GM18858 (cell line): ENCODE measurements at regions not wholly inside any gene's neighbourhood (a gene's known extent, or its start where the extent isn't known, plus 50 kb on each side); places are given as distances from the start of the nearest gene placed in this dataset.
"Not testable (repeated sequence)": the region's sequence is repeated elsewhere in the genome, so short reads cannot be mapped to it uniquely, and the experiment has no call there.

Experiments
- ATAC-seq: cut with Tn5 transposase; IDR thresholded peaks from one replicate; pipeline ENCODE4 v1.9.1; 2021; ENCODE audit not compliant: unreplicated experiment

DNA sequence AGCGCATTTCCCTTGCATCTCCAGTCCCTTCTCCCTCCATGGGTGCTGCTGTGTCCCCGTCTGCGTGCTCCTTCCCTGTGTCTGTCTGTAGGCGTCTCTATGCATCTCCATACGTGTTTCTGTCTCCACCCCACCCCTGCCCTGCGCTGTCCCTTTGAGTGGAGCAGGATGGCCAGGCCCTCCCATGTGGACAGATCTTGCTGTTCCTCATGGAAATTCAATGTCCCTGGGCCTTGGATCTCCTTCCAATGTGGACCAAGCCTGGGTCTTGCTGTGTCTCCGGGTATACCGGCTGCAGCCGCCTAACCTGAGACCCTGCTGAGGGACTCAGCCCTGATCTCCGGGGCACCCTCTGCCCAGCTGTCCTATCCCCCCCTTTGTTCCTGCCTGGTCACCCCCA is 172.7 kb downstream of the BMP7 start:
- no peak for ATAC-seq

DNA sequence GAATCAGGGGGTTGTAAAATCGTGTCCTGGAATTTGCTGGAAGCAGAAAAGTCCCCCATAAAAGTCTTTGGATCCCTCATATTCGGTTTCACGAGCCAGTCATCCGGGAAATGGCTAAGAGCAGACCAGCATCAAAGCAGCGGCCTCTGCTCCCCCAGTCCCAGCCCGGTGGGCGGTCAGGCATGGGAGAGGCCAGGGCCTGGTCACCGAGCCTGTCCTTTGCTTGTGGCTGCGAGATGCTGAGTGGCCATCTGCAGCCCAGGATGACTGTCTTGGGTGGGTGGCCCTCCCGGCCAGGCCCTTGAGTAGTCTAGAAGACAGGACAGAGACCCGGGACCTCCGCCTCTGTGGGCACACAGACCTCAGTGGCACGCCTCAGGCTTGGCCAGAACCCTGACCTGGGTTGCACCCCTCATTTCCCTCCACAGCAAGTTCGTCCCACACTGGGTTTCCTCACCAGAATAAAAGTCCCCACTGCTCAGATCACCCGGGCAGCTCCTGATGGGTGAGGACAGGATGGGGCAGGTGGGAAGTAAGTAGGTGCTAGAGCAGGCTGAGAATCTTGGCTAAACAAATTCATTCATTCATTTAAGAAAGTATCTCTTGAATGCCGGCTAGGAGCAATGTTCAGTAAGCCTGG is 172.1 kb downstream of the BMP7 start:
- no peak for ATAC-seq

DNA sequence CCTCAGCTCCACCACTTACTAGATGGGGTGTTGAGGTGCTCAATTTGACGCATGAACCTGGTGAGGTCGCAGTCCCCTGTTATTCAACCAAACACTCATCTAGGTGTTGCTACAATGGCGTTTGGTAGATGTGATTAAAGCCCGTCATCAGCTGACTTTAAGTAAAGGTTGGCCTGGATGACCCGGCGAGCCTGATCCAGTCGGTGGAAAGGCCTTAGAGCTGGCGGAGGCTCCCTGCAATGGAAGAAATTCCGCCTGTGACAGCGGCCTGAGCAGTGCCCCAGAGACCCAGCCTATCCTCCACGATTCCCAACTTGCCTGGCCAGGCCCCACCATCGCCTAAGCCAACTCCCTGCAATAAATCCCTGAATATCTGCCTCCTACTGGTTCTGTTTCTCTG is 171.4 kb downstream of the BMP7 start:
- no peak for ATAC-seq

DNA sequence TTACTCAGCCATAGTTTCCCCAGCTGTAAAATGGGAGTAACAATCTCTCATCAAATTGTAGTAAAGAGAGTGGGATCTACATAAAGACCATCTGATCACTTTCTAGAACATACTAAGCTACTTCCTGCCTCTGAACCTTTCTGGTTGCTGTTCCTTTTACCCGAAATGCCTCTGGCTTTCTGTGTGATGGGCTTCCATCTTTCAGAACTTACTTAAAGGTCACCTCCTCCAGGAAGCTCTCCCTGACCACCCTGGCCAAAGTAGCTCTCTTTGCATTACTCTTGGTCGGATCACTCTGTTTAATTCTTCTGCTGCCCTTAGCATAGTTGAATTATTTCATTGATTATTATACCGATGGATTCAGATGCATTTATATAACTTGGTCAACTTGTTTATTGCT is 171.0 kb downstream of the BMP7 start:
- no peak for ATAC-seq

DNA sequence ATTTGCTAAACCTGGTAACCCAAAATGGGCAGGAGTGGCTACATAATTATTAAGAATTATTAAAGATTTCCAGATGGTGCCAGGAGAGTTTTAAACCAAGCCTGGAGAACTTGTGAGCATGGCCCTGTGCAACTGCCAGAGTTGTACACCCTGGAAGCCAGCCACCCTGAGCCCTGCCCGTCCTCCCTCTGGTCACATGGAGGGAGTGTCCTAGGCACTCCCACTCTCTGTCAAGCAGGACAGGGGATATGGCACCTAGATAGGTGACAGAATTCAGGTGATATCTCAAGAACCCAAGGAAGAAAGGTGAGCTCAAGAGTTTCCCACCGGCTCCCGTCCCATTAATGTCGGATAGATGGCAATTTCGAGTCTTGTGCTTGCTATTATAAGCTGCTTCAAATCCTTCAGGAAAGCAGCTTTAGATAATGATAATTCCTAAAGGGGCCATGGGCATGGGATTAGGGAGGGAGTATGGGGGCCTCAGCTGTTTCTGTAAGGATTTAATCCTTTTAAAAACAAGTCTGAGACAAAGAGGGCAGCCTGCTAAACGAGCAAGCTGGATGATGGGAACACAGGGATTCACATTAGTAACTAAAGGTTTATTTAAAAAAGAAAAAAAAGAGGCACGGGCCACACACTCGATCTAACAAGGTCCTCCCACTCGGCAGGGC is 169.1 kb downstream of the BMP7 start:
- no peak for ATAC-seq

DNA sequence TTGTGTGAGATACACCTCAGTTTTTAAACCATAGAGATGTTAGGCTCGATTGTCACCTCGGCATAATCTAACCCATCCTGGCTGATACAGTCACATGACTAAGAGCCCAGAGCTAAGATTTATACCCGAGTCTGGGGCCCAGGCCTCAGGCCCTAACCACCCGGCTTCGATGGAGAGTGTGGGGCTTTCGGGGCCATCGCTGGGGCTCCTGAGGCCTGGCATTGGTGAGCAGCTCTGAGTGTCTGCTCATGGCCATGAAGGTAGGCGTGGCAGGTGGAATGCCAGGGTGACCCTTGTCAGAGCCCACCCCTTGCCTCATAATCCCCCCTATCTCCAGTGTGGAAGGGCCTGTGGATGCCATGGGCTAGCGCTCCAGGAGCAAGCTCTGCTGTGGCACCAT is 164.3 kb downstream of the BMP7 start:
- ATAC-seq, result no peak

DNA sequence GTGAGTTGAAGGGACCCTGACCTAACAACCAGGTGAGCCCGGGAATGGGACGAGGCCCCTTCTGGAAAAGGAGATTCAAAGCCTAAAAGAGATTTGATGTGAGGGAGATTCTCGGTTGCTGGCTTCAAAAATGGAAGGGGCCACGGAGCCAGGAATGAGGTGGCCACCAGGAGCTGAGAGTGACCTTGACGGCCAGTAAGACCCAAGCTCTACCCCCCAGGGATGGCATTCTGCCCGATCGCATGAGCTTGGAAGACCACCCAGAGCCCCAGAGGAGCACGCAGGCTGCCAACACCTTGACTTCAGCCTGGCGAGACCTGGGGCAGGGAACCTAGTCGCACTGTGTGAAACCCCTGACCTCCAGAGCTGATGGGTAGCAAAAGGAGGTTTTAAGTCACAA is 163.9 kb downstream of the BMP7 start:
- ATAC-seq, result no peak

DNA sequence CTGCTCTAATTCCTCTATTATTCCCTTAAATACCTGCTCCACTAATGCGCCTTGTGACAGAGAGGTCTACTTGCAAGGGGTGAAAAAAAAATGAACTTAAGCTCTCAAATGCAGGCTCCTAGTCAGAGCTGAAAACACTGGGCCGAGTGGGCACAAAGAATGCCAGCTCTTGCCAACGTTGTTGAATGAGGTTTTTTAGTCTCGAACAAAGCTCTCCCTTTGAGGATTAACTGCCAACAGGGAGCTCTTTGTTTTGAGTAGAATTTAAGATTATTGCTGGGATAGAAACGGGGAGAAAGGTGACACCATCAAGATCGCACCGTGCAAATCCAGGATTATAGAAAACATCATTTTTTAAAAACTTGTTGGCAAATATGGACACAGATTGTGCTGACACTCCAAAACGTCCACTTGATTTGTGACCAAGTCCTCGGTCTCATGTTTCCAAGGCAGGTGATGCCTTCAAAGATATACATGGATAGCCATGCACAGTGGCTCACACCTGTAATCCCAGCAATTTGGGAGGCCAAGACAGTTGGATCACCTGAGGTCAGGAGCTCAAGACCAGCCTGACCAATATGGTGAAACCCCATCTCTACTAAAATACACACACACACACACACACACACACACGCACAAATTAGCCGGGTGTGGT is 163.2 kb downstream of the BMP7 start:
- no peak for ATAC-seq

DNA sequence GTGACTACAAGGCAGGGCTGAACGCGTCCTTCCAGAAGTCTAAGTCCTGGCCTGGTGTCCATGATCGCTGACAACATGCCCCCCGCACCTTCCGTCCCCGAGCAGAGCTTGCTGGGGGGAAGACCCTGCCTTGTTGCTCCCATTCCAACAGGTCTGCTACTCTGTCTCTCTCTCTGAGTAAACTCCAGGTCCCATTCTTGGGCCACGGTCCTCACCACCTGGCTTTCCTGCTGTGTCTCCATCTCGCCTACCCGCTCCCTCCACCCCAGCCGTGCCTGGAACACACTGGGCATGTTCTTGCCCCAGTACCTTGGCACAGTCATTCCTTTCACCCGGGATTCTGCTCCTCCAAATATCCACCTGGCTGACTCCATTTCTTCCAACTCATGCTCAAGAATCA is 162.3 kb downstream of the BMP7 start:
- no peak for ATAC-seq

DNA sequence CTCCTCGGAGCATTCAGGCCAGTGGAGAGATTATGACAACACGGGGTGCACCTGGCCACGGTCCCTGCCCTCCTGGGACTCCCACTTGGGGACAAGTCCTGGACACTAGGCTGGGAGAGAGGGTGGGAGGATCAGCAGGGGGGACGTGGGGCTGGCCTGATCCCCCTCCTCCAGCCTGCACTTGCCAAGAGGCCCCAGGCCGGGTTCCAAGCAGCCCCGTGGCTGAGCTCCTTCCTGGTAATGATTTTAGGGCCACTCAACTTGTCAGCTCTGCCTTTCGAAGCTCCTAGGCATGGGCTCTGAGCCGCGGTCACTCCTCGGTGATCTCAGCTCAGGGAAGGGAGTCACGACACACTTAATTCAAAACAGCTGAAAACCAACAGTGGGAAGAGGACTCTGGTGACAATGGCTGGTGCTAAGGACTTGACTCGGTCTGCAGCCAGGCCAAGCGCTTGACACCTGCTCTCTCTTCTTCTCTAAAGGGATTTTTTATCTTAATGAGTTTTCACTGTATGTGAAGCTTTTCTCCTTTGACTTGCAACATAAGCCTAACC is 161.7 kb downstream of the BMP7 start:
- no peak for ATAC-seq

DNA sequence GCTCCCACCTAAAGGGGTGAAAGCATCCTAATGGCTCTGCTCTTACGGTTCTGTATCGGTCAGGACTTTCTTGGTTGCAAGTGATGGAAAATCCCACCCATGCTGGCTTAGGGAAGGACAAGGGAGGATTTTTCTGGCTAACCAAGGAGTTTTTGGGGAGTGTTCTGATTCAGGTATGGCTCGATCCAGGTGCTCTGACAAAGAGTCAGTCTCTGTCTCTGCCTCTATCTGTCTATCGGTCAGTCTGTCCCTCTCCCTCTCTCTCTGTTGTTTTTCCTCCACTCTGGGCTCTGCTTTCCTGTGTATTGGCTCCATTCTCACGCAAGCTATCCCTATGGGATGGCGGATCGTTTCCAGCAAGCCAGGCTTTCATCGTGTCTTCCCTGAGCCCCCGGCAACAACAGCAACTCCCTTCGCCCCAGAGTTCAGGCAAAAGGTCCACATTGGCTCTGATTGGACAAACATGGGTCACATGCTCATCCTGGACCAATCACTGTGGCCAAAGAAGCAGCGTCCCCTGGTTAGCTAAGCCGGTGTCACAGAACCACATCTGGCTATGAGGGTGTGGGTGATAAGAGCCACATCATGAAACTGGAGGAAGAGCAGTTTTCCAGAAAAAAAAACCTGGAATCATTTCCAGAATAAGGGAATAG is 160.3 kb downstream of the BMP7 start:
- no peak for ATAC-seq

DNA sequence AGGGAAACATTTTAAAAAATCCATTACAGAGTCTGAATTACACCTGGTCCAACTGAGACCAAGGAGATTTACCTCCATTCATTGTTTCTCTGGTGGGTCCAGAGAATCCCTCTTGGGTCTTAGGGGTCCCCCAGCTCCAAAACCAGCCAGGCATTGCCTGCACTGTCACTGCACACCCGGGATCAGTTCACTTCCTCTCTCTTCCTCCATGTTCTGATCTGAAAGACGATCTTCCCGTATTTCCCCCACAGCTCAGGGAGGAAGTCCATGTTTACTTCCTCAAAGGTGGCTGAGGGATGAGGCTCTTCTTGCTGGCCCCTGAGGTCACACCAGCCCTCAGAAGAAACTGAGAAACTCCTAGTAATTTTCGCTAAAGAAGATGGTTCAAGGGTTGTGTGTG is 159.7 kb downstream of the BMP7 start:
- no peak for ATAC-seq

DNA sequence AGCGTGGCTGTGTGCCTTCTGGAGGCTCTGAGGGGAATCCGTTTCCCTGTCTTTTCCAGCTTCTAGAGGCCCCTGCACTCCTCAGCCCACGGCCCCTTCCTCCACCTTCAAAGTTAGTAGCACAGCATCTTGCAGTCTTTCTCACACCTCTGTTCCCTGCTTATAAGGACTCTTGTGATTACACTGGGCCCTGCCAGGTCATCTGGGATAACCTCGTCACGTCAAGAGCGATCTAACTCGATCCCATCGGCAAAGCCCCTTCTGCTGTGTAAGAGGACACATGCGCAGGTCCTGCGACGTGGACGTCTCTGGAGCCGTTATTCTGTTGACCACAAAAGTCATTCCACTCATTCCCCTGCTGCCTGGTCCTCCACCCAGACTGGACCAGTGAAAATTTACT is 159.2 kb downstream of the BMP7 start:
- no peak for ATAC-seq

DNA sequence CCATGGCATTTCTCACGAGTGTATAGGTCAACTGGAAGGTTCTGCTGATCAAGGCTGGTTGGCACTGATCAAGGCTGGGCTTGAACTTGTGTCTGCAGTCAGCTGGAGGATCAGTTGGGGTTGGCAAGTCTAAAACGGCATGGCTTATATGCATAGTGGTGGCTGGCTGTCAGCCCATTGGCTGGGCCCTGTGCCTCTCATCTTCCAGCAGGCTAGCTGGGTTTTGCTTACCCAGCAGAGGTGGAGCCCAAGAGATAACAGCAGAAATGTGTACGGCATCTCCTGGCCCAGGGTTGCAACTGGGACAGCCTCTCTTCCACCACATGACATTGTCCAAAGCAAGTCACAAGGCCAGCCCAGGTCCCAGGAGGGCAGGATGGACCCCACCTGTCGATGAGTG is 158.2 kb downstream of the BMP7 start:
- ATAC-seq, result no peak

DNA sequence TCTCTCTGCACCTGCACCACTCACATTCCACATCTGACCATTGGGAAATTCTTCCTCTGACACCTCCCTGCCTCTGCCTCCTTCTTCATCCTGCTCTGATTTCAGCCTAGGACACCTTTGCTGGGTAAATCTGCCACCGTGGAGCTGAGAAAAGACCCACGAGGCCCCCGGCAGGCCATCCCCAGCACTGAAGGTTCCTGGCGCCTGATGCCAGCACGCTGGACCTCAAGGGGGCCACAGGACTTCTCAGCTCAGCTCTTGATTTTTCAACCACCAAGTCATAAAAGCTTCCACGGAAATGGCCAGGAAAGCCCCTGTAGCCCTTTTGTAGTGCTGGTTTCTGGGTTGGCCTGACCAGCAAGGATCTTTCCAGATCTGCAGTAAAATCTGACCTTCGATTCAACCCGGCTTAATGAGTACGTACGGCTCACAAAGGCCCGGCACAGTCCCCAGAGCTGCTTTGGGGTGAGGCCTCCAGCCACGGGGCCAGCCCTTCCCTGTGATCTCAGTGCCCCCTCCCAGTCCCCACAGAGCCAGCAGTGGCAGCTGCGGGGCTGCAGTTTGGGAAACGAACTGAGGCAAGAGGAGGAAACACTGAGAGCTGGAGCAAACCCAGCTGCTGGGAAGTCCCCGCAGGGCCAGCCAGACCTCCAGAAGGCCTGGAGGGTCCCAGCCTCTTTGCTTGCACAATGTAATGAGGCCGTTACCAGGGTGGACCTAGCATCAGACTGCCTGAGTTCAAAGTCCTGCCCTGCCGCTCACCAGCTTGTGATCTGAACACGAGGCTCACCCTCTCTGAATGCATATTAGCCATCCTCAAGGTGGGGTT is 157.5 kb downstream of the BMP7 start:
- ATAC-seq, result no peak

DNA sequence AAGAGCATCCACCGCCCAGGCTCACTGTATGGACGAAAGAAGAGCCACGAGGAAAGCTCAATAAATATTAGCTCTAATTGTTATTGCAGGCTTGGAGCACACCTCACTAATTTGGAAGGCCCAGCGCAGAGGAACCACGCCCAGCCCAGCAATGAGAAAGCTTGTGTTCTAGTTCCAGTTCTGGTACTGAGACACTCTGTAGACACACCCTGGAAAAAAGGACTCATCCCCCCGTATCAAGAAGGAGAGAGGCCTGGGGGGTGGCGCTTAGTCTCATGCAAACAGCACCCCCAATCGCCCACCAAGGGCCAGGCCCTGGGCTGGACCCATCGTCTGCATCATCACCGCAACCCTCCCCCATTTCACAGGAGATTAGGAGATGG is 156.9 kb downstream of the BMP7 start:
- ATAC-seq, result no peak

DNA sequence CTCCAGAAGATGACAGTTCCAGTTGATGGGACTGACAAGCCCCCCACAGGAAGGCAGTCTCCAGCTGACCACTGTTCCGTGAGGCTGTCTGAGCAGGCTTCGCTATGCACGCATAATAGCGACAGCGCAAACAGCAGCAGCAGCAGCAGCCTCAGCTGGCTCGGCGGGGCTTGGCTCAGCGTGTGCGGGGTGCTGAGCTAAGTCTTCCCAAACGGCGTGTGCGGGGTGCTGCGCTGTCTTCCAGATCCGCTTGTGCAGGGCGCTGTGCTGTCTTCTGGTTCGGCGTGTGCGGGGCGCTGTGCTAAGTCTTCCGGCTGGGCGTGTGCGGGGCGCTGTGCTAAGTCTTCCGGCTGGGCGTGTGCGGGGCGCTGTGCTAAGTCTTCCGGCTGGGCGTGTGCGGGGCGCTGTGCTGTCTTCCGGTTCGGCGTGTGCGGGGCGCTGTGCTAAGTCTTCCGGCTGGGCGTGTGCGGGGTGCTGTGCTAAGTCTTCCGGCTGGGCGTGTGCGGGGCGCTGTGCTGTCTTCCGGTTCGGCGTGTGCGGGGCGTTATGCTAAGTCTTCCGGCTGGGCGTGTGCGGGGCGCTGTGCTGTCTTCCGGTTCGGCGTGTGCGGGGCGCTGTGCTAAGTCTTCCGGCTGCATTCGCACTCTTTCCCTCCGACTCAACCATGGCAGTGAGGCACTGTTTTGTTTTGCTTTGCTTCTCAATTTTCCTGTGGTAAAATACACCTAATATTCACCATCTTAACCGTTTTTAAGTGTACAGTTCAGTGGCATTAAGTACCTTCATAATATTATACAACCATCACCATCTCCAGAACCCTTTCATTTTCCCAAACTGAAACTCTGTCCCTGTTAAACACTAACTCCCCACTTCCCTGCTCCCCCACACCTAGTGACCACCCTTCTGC is 156.1 kb downstream of the BMP7 start:
- not testable (repeated sequence) for ATAC-seq

DNA sequence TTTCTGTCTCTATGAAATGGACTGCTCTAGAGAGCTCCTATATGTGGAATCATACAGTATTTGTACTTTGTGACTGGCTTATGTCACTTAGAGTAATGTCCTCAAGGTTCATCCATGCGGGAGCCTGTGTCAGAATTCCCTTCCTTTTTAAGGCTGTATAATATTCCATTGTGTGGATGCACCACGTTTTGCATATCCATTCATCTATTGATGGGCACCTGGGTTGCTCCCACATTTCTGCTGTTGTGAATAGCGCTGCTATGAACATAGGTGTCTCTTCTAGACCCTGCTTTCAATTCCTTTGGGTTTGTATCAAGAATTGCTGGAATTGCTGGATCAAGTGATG is 155.4 kb downstream of the BMP7 start:
- ATAC-seq, result no peak

DNA sequence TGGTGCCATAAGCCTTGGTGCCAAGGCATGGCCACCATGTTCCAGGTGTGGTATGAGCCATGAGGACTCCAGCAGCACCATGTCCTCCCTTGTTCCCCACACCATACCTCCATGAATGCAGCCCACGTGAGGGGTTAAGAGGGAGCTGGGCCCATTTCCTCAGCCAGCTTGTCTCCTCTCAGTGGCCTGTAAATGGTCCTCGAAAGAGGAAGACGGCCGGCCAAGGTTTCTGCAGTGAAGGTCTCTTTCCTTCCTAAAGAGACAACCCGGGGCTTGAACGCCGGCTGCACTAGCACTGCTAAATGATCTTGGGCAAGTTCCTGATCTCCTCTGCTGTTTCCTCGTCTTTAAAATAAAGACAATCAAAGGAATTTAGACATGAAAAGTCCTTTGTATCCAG is 154.0 kb downstream of the BMP7 start:
- ATAC-seq, result no peak
